GM13977 (cell line): ENCODE measurements at regions not wholly inside any gene's neighbourhood (a gene's known extent, or its start where the extent isn't known, plus 50 kb on each side); places are given as distances from the start of the nearest gene placed in this dataset.

Experiments
- DNase-seq: peaks from one replicate; pipeline ENCODE4 v3.0.0; 2012; ENCODE audit warnings: low spot score
- CTCF ChIP-seq: IDR thresholded peaks from 2 replicates; pipeline ENCODE4 v1.5.1; 2012; ENCODE audit warnings: mild to moderate bottlenecking, control low read depth; ENCODE audit not compliant: insufficient read depth; ENCODE audit errors: extremely low read depth, missing control alignments
- in situ Hi-C: fragments of 300-500 bp; cut with MboI; formaldehyde crosslinking; loops from one replicate; pipeline ENCODE4 v1.12.0; 2022; ENCODE audit warnings: low sequenced_read_pairs, low pct_unique_long_range_greater_than_20kb, mixed read lengths, inconsistent platforms; ENCODE audit not compliant: unreplicated experiment

DNA sequence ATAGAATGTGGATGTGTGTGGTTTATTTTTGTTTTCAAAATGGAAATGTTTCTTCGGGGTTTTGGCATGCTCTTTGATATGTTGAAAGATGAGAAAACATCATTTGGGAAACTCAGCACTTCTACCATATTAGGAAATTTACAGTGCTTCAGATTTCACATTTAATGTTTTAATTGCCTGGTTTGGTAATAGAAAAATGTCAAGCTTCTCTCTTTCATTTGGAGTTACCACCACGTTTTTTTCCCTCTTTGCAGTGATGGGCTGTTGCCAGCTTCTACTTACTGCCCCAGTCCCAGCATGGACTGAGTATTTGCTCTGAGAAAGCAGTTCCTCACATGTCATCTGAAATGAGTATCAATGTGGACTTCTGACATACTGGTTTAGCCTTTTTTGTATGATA, 267.7 kb downstream of the PRL start:
- in situ Hi-C loops: no loop called here
- no peak for TF ChIP-seq CTCF
- DNase-seq: no peak

- no peak for TF ChIP-seq CTCF
- in situ Hi-C loops: no loop called here
- no peak for DNase-seq
Observed at GRCh38 chr6:22030730-22031619, 265.9 kb downstream of the PRL start.

- in situ Hi-C loops: no loop called here
Observed at GRCh38 chr6:22035690-22036089, 261.1 kb downstream of the PRL start.

DNA sequence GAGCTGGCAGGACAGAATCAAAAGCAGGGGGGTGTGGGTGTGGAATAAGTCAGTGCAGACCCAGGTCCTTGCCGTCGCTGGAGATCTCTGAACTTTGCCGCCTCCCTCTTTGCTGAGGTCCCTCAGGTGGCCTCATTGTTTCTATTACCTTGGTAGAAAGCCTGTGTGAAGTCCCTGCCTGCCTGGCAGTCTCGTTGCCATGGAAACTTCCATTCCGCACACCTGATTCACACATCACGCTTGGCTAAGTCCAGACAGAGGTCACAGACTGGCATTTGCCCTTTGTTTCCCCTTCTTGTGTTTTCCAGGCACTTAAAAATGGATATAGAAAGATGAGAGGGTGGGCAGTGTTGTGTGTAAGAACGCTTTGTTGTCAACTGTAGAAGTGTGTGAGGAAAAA, 260.6 kb downstream of the PRL start:
- no peak for TF ChIP-seq CTCF
- in situ Hi-C loops: no loop called here
- no peak for DNase-seq

More at GRCh38 chr6:22035690-22036089, 261.1 kb downstream of the PRL start:
- TF ChIP-seq CTCF: no peak
- no peak for DNase-seq

DNA sequence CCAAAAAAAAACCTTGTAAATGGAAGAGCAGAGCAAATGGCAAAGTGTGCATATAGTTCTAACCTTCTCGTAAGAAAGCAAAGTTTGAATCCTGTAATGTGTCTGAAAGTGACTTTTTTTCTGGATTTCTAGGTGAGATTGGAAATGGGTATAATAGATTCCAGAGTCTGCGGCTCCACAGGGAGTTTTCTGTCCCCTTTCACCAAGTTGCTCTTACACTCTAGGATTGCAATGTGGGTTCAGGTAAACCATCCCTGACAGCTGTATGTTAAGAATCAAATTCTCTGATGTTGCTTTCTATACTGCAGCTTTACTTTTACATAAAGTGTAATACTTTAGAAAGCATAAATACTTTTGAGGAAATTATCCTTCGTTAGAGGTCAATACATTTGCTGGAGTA, 260.1 kb downstream of the PRL start:
- in situ Hi-C loops: no loop called here
- TF ChIP-seq CTCF: no peak
- DNase-seq: no peak

GRCh38 chr6:22041797-22042480, 254.9 kb downstream of the PRL start:
- DNase-seq: no peak
- in situ Hi-C loops: no loop called here
- TF ChIP-seq CTCF: no peak
